ENCODE measurements at regions not wholly inside any gene's neighbourhood (a gene's known extent, or its start where the extent isn't known, plus 50 kb on each side); places are given as distances from the start of the nearest gene placed in this dataset.

DNA sequence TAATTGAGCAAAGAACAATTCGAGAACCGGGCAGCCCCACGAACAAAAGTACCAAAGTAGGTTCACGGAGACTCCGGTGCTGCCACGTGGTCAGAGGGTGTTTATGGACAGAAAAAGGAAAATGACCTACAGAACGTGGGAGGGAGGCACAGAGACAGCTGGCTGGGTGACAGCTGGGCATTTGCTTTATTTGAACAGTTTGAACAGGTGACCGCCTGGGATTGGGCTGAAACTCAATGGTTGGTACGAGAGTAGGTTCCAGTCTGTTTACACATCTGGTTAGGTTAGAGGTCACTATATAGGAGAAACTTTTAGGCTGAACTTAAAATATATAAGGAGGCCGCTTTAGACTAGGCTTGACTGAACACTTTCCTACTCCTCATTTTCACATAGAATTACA, 50.6 kb upstream of the CELF2 start:
- WGBS, 3 donors, result 63 to 91% (median 87%) methylated on average over 10 of the region's 10 CpGs
- H3K27ac ChIP-seq (ENCODE audit: low read depth, low read length), result no peak overlapping the region

DNA sequence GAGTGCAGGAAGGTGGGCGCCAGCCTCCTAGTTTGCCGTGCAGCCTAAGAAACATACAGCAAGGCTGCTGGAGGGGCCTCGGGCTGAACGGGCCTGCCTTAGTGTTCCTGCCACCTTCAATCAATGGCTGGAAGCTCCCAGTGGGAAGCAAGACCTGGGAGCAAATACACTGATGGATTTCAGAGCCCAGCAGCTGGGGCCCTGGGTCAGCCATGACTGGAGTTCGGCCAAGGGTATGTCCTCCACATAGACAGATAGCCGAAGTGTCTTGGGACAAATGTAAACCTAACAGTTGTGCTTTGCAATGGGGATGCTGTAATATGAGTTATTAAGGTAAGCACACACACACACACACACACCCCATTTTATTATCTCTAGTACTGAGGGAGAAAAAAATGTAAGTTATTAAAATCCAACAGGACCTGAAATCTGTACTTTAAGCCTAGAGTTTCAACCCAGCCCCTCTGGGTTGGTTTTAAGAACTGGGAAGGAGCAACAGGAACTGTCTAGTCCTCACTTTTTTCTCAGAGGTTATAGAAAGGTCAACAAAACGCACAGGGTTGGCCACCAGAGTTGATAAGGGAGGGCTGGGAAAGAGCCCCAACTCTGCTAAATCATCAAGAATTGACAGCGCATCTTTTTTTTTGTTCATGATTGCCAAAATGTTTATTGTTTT, 50.0 kb upstream of the CELF2 start:
- 65 to 70% (median 66%) methylated on average over 8 of the region's 8 CpGs for WGBS, 3 donors
- no peak overlapping the region for H3K27ac ChIP-seq (ENCODE audit: low read depth, low read length)

Measured in adipose tissue (tissue), 3 donors.